ENCODE measurements at regions not wholly inside any gene's neighbourhood (a gene's known extent, or its start where the extent isn't known, plus 50 kb on each side); places are given as distances from the start of the nearest gene placed in this dataset.
A peak's percentile ranks its signal among the peaks of the same experiment; 100 is the strongest.

GRCh38 chr5:82494942-82495341 is 216.8 kb upstream of the RPS23 start:
- no peak for TF ChIP-seq CTCF (IDR thresholded peaks at IDR 0.05; ENCODE audit: low read depth, low read length, missing input control)
- TF ChIP-seq YY1 (IDR thresholded peaks at IDR 0.05): no peak
- no peak for TF ChIP-seq MAX (IDR thresholded peaks at IDR 0.05)
- peak in 1 of 2 donors; percentile 26 for TF ChIP-seq RAD21 (IDR thresholded peaks at IDR 0.05)
- no peak for TF ChIP-seq SP1 (IDR thresholded peaks at IDR 0.05)
- no peak for TF ChIP-seq FOXA1 (IDR thresholded peaks at IDR 0.05)
- TF ChIP-seq GABPA (IDR thresholded peaks at IDR 0.05 in 1 of 2, conservative IDR thresholded peaks at IDR 0.05 in 1 of 2): no peak
- no peak for TF ChIP-seq EGR1 (IDR thresholded peaks at IDR 0.05; ENCODE audit: low read depth in 2 of 2)
- TF ChIP-seq TAF1 (conservative IDR thresholded peaks at IDR 0.05): no peak
- TF ChIP-seq REST (IDR thresholded peaks at IDR 0.05): no peak
